ENCODE measurements at regions not wholly inside any gene's neighbourhood (a gene's known extent, or its start where the extent isn't known, plus 50 kb on each side); places are given as distances from the start of the nearest gene placed in this dataset.

- intact Hi-C loops (cut with micrococcal nuclease; ENCODE audit: unreplicated experiment): no loop called here
These were observed 62.2 kb upstream of the VPREB1 start for GRCh38 chr22:22182218-22182989.

GRCh38 chr22:22181341-22181850, 63.2 kb upstream of the VPREB1 start:
- Mint-ChIP-seq H3K4me1 (ENCODE audit: low read depth, unreplicated experiment) (peaks cover 10% of the 10 kb centered on the region), H3K9me3 (ENCODE audit: low read depth, unreplicated experiment) (no peaks in the 10 kb centered on the region), H3K27me3 (ENCODE audit: unreplicated experiment) (peaks cover 99% of the 10 kb centered on the region), H3K36me3 (ENCODE audit: insufficient read depth, unreplicated experiment) (no peaks in the 10 kb centered on the region), H3K4me3 (ENCODE audit: low read depth, unreplicated experiment) (no peak overlapping the region), H3K27ac (ENCODE audit: unreplicated experiment) (no peak overlapping the region)
- intact Hi-C loops (cut with micrococcal nuclease; ENCODE audit: unreplicated experiment): no loop called here
- BruUV-seq (replicated peaks): no TSS peak
- no peak for DNase-seq
- CTCF ChIA-PET: interaction anchor here (0.6 to 0.9 kb wide), 2 partner anchors 14 to 292 kb away, joined by 3 to 6 read pairs; no protein-coding TSS in a partner anchor
- TF ChIP-seq CTCF (IDR thresholded peaks at IDR 0.05; ENCODE audit: unreplicated experiment): no peak

More at GRCh38 chr22:22182218-22182989, 62.2 kb upstream of the VPREB1 start:
- no peak for TF ChIP-seq CTCF (IDR thresholded peaks at IDR 0.05; ENCODE audit: unreplicated experiment)
- peaks cover 10% of the 10 kb centered on the region for H3K4me1 Mint-ChIP-seq (ENCODE audit: low read depth, unreplicated experiment)
- no peak overlapping the region for H3K27ac Mint-ChIP-seq (ENCODE audit: unreplicated experiment)
- H3K27me3 Mint-ChIP-seq (ENCODE audit: unreplicated experiment): peaks cover 99% of the 10 kb centered on the region
- no peak overlapping the region for H3K4me3 Mint-ChIP-seq (ENCODE audit: low read depth, unreplicated experiment)
- CTCF ChIA-PET: interaction anchor here (1.0 kb wide), 1 partner anchor 13 kb away, joined by 4 read pairs; no protein-coding TSS in a partner anchor
- DNase-seq: no peak
- H3K9me3 Mint-ChIP-seq (ENCODE audit: low read depth, unreplicated experiment): peaks cover 3% of the 10 kb centered on the region
- BruUV-seq (replicated peaks): no TSS peak
- H3K36me3 Mint-ChIP-seq (ENCODE audit: insufficient read depth, unreplicated experiment): no peaks in the 10 kb centered on the region

- intact Hi-C loops (cut with micrococcal nuclease; ENCODE audit: unreplicated experiment): no loop called here
- Mint-ChIP-seq H3K27me3 (ENCODE audit: unreplicated experiment) (peaks cover 99% of the 10 kb centered on the region), H3K4me3 (ENCODE audit: low read depth, unreplicated experiment) (no peak overlapping the region), H3K36me3 (ENCODE audit: insufficient read depth, unreplicated experiment) (no peaks in the 10 kb centered on the region), H3K4me1 (ENCODE audit: low read depth, unreplicated experiment) (peaks cover 10% of the 10 kb centered on the region), H3K9me3 (ENCODE audit: low read depth, unreplicated experiment) (no peaks in the 10 kb centered on the region), H3K27ac (ENCODE audit: unreplicated experiment) (no peak overlapping the region)
- CTCF ChIA-PET: interaction anchor here (0.9 kb wide), 1 partner anchor 15 kb away, joined by 6 read pairs; no protein-coding TSS in a partner anchor
- no peak for TF ChIP-seq CTCF (IDR thresholded peaks at IDR 0.05; ENCODE audit: unreplicated experiment)
- no TSS peak for BruUV-seq (replicated peaks)
- DNase-seq: no peak
These were observed 63.8 kb upstream of the VPREB1 start for GRCh38 chr22:22180738-22181285.

- intact Hi-C loops (cut with micrococcal nuclease; ENCODE audit: unreplicated experiment): no loop called here
- no TSS peak for BruUV-seq (replicated peaks)
These were observed 64.7 kb upstream of the VPREB1 start for GRCh38 chr22:22179858-22180257.

More at GRCh38 chr22:22179858-22180257, 64.7 kb upstream of the VPREB1 start:
- Mint-ChIP-seq H3K36me3 (ENCODE audit: insufficient read depth, unreplicated experiment) (no peaks in the 10 kb centered on the region), H3K4me3 (ENCODE audit: low read depth, unreplicated experiment) (no peak overlapping the region), H3K27me3 (ENCODE audit: unreplicated experiment) (peaks cover 96% of the 10 kb centered on the region), H3K4me1 (ENCODE audit: low read depth, unreplicated experiment) (peaks cover 10% of the 10 kb centered on the region), H3K9me3 (ENCODE audit: low read depth, unreplicated experiment) (no peaks in the 10 kb centered on the region), H3K27ac (ENCODE audit: unreplicated experiment) (no peak overlapping the region)
- CTCF ChIA-PET: interaction anchor here (0.5 to 0.8 kb wide), 3 partner anchors 15 to 1432 kb away, joined by 3 to 4 read pairs (median 3); no protein-coding TSS in a partner anchor
- TF ChIP-seq CTCF (IDR thresholded peaks at IDR 0.05; ENCODE audit: unreplicated experiment): no peak
- no peak for DNase-seq

Data from Calu3 (cell line).